Right kidney (tissue), 1 donor: ENCODE measurements at regions not wholly inside any gene's neighbourhood (a gene's known extent, or its start where the extent isn't known, plus 50 kb on each side); places are given as distances from the start of the nearest gene placed in this dataset.
"Not testable (repeated sequence)": the region's sequence is repeated elsewhere in the genome, so short reads cannot be mapped to it uniquely, and the experiment has no call there.

ENCODE experiments used
- DNase-seq: peaks from one replicate; pipeline ENCODE4 v3.0.0-alpha.2; 2016

- DNase-seq: no peak
These were observed 266.3 kb downstream of the SEC61B start for GRCh38 chr9:99488131-99489059.

- no peak for DNase-seq
These were observed 267.0 kb downstream of the SEC61B start for GRCh38 chr9:99489060-99489413.

GRCh38 chr9:99490729-99491128, 268.6 kb downstream of the SEC61B start:
- DNase-seq: no peak

- no peak for DNase-seq
These were observed 269.5 kb downstream of the SEC61B start for GRCh38 chr9:99491408-99492158.

- no peak for DNase-seq
These were observed 275.6 kb downstream of the SEC61B start for GRCh38 chr9:99497641-99498040.

GRCh38 chr9:99498979-99499378, 276.9 kb downstream of the SEC61B start:
- not testable (repeated sequence) for DNase-seq

GRCh38 chr9:99505936-99506335, 283.9 kb downstream of the SEC61B start:
- DNase-seq: no peak

- no peak for DNase-seq
These were observed 284.8 kb downstream of the SEC61B start for GRCh38 chr9:99506747-99507348.

- no peak for DNase-seq
These were observed 287.1 kb downstream of the SEC61B start for GRCh38 chr9:99509065-99509745.

- no peak for DNase-seq
These were observed 287.9 kb downstream of the SEC61B start for GRCh38 chr9:99509900-99510535.

- DNase-seq: no peak
These were observed 289.6 kb downstream of the SEC61B start for GRCh38 chr9:99511723-99512122.

GRCh38 chr9:99513441-99514112, 291.5 kb downstream of the SEC61B start:
- DNase-seq: no peak

GRCh38 chr9:99515093-99515492, 293.0 kb downstream of the SEC61B start:
- DNase-seq: no peak

- no peak for DNase-seq
These were observed 294.0 kb downstream of the SEC61B start for GRCh38 chr9:99515895-99516656.

GRCh38 chr9:99516657-99517049, 294.6 kb downstream of the SEC61B start:
- DNase-seq: no peak

GRCh38 chr9:99523838-99524237, 297.8 kb upstream of the NR4A3 start:
- DNase-seq: no peak

GRCh38 chr9:99531313-99531712, 290.4 kb upstream of the NR4A3 start:
- no peak for DNase-seq

GRCh38 chr9:99533421-99533820, 288.3 kb upstream of the NR4A3 start:
- no peak for DNase-seq

GRCh38 chr9:99537996-99538395, 283.7 kb upstream of the NR4A3 start:
- no peak for DNase-seq

- DNase-seq: no peak
These were observed 277.2 kb upstream of the NR4A3 start for GRCh38 chr9:99544526-99544925.

GRCh38 chr9:99549441-99549840, 272.2 kb upstream of the NR4A3 start:
- DNase-seq: no peak
